Esophagus squamous epithelium (tissue), 5 donors: ENCODE measurements at regions not wholly inside any gene's neighbourhood (a gene's known extent, or its start where the extent isn't known, plus 50 kb on each side); places are given as distances from the start of the nearest gene placed in this dataset.

Experiments used
- DNase-seq: peaks from one replicate; lab custom pipeline; 2025; lab: John Stamatoyannopoulos, UW
- H3K27ac ChIP-seq, 4 donors: fragments of 200-600 bp; sonication (generic); one replicate each; pipeline ENCODE4 v1.5.1; 2016 to 2019; ENCODE audit warnings: mild to moderate bottlenecking in 1 of 4
- H3K27me3 ChIP-seq, 4 donors: fragments of 200-600 bp; sonication (generic); 1 replicate in 3 of 4; 2 replicates in 1 of 4; pipeline versions ENCODE4 v1.5.1 to v1.6.0; 2017 to 2021; ENCODE audit warnings: antibody characterized with exemption in 1 of 4
- H3K36me3 ChIP-seq, 3 donors: fragments of 200-600 bp; sonication (generic); one replicate each; pipeline ENCODE4 v1.5.1; 2016 to 2019
- H3K4me1 ChIP-seq, 3 donors: fragments of 200-600 bp; sonication (generic); one replicate each; pipeline ENCODE4 v1.5.1; 2017 to 2019
- H3K4me3 ChIP-seq, 4 donors: fragments of 200-600 bp; sonication (generic); 1 replicate in 3 of 4; 2 replicates in 1 of 4; pipeline ENCODE4 v1.5.1; 2016 to 2019; ENCODE audit warnings: mild to moderate bottlenecking in 2 of 4, moderate library complexity in 1 of 4
- H3K9me3 ChIP-seq, 3 donors: fragments of 200-600 bp; sonication (generic); one replicate each; pipeline ENCODE4 v1.5.1; 2016 to 2019
- CTCF ChIP-seq, 6 experiments: fragments of 450-650 bp in 4 of 6; fragments of 200-600 bp in 2 of 6; sonication (generic) in 2 of 6; IDR thresholded peaks; one replicate each; pipeline ENCODE4 v1.5.1; 2016 to 2019; ENCODE audit warnings: antibody characterized with exemption in 6 of 6, mild to moderate bottlenecking in 4 of 6, moderate library complexity in 4 of 6
- POLR2A ChIP-seq, 4 donors: fragments of 450-650 bp; IDR thresholded peaks; one replicate each; pipeline ENCODE4 v1.6.1; 2017; ENCODE audit warnings: antibody characterized with exemption in 4 of 4, mild to moderate bottlenecking in 4 of 4, moderate library complexity in 3 of 4
- WGBS, 2 donors: methylation state at CpG; one replicate each; pipeline ENCODE4 v1.1.5; 2018; 5-methylcytosine and 5-hydroxymethylcytosine counted together
- intact Hi-C: fragments of 100-400 bp; cut with DNase I; formaldehyde crosslinking; loops from one replicate; pipeline ENCODE4 v1.15.0; 2022
- donor health status: DM: yes; HTN: yes; CAD: no.

- H3K36me3 ChIP-seq, result no peaks in the 10 kb centered on the region
- no peak for TF ChIP-seq POLR2A (IDR thresholded peaks at IDR 0.05)
- TF ChIP-seq CTCF (IDR thresholded peaks at IDR 0.05), result no peak
- DNase-seq, result no peak
- 73 to 90% methylated on average over 2 of the region's 2 CpGs for WGBS, 2 donors
- H3K27ac ChIP-seq, result no peak overlapping the region
- intact Hi-C loops, result no loop called here
- no peak overlapping the region for H3K4me3 ChIP-seq
- no peaks in the 10 kb centered on the region for H3K9me3 ChIP-seq
- H3K27me3 ChIP-seq, result no peaks in the 10 kb centered on the region
- H3K4me1 ChIP-seq, result peaks cover 0 to 2% (median 0%) of the 10 kb centered on the region in 3 donors
Measured at GRCh38 chr1:69269491-69269890, 298.2 kb upstream of the LRRC7 start.

GRCh38 chr1:69271587-69272125 lies 296.1 kb upstream of the LRRC7 start:
- Histone ChIP-seq H3K27me3 (no peaks in the 10 kb centered on the region), H3K9me3 (no peaks in the 10 kb centered on the region), H3K4me1 (no peaks in the 10 kb centered on the region), H3K4me3 (no peak overlapping the region), H3K27ac (no peak overlapping the region), H3K36me3 (no peaks in the 10 kb centered on the region)
- DNase-seq, result no peak
- WGBS, 2 donors, result 31 to 42% methylated on average over 5 of the region's 5 CpGs
- intact Hi-C loops, result no loop called here
- TF ChIP-seq POLR2A (IDR thresholded peaks at IDR 0.05), result no peak
- no peak for TF ChIP-seq CTCF (IDR thresholded peaks at IDR 0.05)

- H3K27ac ChIP-seq, result no peak overlapping the region
- 86 to 90% methylated on average over 4 of the region's 4 CpGs for WGBS, 2 donors
- H3K27me3 ChIP-seq, result no peaks in the 10 kb centered on the region
- no peaks in the 10 kb centered on the region for H3K9me3 ChIP-seq
- intact Hi-C loops, result no loop called here
- DNase-seq, result no peak
- no peaks in the 10 kb centered on the region for H3K36me3 ChIP-seq
- no peaks in the 10 kb centered on the region for H3K4me1 ChIP-seq
- H3K4me3 ChIP-seq, result no peak overlapping the region
- no peak for TF ChIP-seq CTCF (IDR thresholded peaks at IDR 0.05)
- TF ChIP-seq POLR2A (IDR thresholded peaks at IDR 0.05), result no peak
Measured at GRCh38 chr1:69272684-69273083, 295.0 kb upstream of the LRRC7 start.

- H3K36me3 ChIP-seq, result no peaks in the 10 kb centered on the region
- intact Hi-C loops, result no loop called here
- no peak for DNase-seq
- no peak overlapping the region for H3K27ac ChIP-seq
- H3K4me3 ChIP-seq, result no peak overlapping the region
- WGBS, 2 donors, result 57 to 66% methylated on average over 2 of the region's 2 CpGs
- H3K9me3 ChIP-seq, result no peaks in the 10 kb centered on the region
- TF ChIP-seq POLR2A (IDR thresholded peaks at IDR 0.05) (no peak), CTCF (IDR thresholded peaks at IDR 0.05) (no peak)
- no peaks in the 10 kb centered on the region for H3K27me3 ChIP-seq
- no peaks in the 10 kb centered on the region for H3K4me1 ChIP-seq
Measured at GRCh38 chr1:69278923-69279322, 288.8 kb upstream of the LRRC7 start.

GRCh38 chr1:69283516-69283915 lies 284.2 kb upstream of the LRRC7 start:
- Histone ChIP-seq H3K4me3 (no peak overlapping the region), H3K36me3 (no peaks in the 10 kb centered on the region), H3K27me3 (no peaks in the 10 kb centered on the region), H3K27ac (no peak overlapping the region), H3K4me1 (no peaks in the 10 kb centered on the region), H3K9me3 (no peaks in the 10 kb centered on the region)
- intact Hi-C loops, result no loop called here
- no peak for DNase-seq
- TF ChIP-seq POLR2A (IDR thresholded peaks at IDR 0.05), result no peak
- no peak for TF ChIP-seq CTCF (IDR thresholded peaks at IDR 0.05)
- WGBS, 2 donors, result 12 to 14% methylated on average over 1 of the region's 1 CpG
